ENCODE measurements at regions not wholly inside any gene's neighbourhood (a gene's known extent, or its start where the extent isn't known, plus 50 kb on each side); places are given as distances from the start of the nearest gene placed in this dataset.

GRCh38 chr5:7039074-7039473 lies 325.8 kb downstream of the TENT4A start:
- Mint-ChIP-seq H3K4me1 (no peaks in the 10 kb centered on the region), H3K36me3 (no peaks in the 10 kb centered on the region), H3K9me3 (no peaks in the 10 kb centered on the region), H3K27ac (no peak overlapping the region), H3K27me3 (ENCODE audit: low read depth) (peaks cover 5% of the 10 kb centered on the region; the same call in 1 of the 2 replicates), H3K4me3 (no peak overlapping the region)
- POLR2A ChIA-PET = no interaction called here
- no peak for TF ChIP-seq NFYB (CRISPR knock-in tag; conservative IDR thresholded peaks at IDR 0.05; ENCODE audit: low read depth)
- TF ChIP-seq, protein P1, sequence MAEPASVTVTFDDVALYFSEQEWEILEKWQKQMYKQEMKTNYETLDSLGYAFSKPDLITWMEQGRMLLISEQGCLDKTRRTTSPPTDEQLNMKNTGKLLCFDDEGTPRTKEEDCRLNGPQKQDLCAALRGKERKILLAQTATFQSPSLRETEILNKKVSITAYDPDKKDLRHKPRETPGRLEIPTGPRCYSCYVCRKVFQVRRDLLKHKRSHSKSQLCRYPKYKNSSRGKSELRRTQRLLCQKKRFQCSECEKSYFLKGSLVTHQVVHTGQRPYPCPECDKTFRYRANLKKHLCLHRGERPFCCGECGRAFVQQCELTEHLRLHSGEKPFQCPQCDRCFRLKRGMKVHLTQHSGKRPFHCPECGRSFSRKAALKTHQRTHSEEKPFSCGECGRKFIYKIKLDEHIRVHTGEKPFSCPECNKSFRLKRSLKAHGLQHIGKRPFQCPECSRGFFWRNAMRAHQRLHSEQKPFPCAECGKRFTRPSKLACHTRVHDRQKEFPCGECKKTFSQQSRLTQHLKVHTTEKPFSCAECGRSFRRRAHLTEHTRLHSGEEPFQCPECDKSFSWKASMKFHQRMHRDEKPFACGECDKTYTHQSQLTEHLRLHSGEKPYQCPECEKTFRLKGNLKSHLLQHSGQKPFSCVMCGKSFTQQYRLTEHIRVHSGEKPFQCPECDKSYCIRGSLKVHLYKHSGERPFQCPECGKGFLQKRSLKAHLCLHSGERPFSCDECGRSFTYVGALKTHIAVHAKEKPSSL (CRISPR knock-in tag; conservative IDR thresholded peaks at IDR 0.05) = no peak
- no peak for TF ChIP-seq ATF1 (CRISPR knock-in tag; IDR thresholded peaks at IDR 0.05)
- TF ChIP-seq CBFB (CRISPR knock-in tag; IDR thresholded peaks at IDR 0.05; ENCODE audit: low read depth) = no peak
- TF ChIP-seq FOXP4 (CRISPR knock-in tag; IDR thresholded peaks at IDR 0.05) = no peak
- TF ChIP-seq, protein P2, sequence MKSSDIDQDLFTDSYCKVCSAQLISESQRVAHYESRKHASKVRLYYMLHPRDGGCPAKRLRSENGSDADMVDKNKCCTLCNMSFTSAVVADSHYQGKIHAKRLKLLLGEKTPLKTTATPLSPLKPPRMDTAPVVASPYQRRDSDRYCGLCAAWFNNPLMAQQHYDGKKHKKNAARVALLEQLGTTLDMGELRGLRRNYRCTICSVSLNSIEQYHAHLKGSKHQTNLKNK (CRISPR knock-in tag; IDR thresholded peaks at IDR 0.05) = no peak
- TF ChIP-seq, protein P3, sequence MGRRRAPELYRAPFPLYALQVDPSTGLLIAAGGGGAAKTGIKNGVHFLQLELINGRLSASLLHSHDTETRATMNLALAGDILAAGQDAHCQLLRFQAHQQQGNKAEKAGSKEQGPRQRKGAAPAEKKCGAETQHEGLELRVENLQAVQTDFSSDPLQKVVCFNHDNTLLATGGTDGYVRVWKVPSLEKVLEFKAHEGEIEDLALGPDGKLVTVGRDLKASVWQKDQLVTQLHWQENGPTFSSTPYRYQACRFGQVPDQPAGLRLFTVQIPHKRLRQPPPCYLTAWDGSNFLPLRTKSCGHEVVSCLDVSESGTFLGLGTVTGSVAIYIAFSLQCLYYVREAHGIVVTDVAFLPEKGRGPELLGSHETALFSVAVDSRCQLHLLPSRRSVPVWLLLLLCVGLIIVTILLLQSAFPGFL (CRISPR knock-in tag; IDR thresholded peaks at IDR 0.05; ENCODE audit: borderline replicate concordance) = no peak
- TF ChIP-seq, protein P4, sequence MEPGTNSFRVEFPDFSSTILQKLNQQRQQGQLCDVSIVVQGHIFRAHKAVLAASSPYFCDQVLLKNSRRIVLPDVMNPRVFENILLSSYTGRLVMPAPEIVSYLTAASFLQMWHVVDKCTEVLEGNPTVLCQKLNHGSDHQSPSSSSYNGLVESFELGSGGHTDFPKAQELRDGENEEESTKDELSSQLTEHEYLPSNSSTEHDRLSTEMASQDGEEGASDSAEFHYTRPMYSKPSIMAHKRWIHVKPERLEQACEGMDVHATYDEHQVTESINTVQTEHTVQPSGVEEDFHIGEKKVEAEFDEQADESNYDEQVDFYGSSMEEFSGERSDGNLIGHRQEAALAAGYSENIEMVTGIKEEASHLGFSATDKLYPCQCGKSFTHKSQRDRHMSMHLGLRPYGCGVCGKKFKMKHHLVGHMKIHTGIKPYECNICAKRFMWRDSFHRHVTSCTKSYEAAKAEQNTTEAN (CRISPR knock-in tag; IDR thresholded peaks at IDR 0.05) = no peak
- no peak for TF ChIP-seq GTF2I (CRISPR knock-in tag; conservative IDR thresholded peaks at IDR 0.05)
- DNase-seq (ENCODE audit: low spot score) (no peak), ATAC-seq (no peak)
- CTCF ChIA-PET = no interaction called here

GRCh38 chr5:7040111-7040510 lies 326.9 kb downstream of the TENT4A start:
- H3K27ac Mint-ChIP-seq = no peak overlapping the region
- no peaks in the 10 kb centered on the region for H3K9me3 Mint-ChIP-seq
- no peak overlapping the region for H3K4me3 Mint-ChIP-seq
- CTCF ChIA-PET = interaction anchor here (0.5 kb wide), 1 partner anchor 272 kb away, joined by 3 read pairs; no protein-coding TSS in a partner anchor
- POLR2A ChIA-PET = interaction anchor here (0.6 kb wide), 1 partner anchor 8 kb away, joined by 7 read pairs; no protein-coding TSS in a partner anchor
- H3K36me3 Mint-ChIP-seq = no peaks in the 10 kb centered on the region
- ATAC-seq = no peak
- no peak for DNase-seq (ENCODE audit: low spot score)
- H3K27me3 Mint-ChIP-seq (ENCODE audit: low read depth) = peaks cover 5% of the 10 kb centered on the region; the same call in 1 of the 2 replicates
- TF ChIP-seq USF1 (CRISPR knock-in tag; IDR thresholded peaks at IDR 0.05) = no peak
- TF ChIP-seq, protein P5, sequence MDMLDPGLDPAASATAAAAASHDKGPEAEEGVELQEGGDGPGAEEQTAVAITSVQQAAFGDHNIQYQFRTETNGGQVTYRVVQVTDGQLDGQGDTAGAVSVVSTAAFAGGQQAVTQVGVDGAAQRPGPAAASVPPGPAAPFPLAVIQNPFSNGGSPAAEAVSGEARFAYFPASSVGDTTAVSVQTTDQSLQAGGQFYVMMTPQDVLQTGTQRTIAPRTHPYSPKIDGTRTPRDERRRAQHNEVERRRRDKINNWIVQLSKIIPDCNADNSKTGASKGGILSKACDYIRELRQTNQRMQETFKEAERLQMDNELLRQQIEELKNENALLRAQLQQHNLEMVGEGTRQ (CRISPR knock-in tag; IDR thresholded peaks at IDR 0.05) = no peak
- no peak for TF ChIP-seq GABPB1 (CRISPR knock-in tag; IDR thresholded peaks at IDR 0.05)
- no peak for TF ChIP-seq ZNF317 (CRISPR knock-in tag; IDR thresholded peaks at IDR 0.05; ENCODE audit: borderline replicate concordance, low read depth)
- no peaks in the 10 kb centered on the region for H3K4me1 Mint-ChIP-seq

GRCh38 chr5:7043797-7044196 lies 330.6 kb downstream of the TENT4A start:
- no peak for ATAC-seq
- H3K36me3 Mint-ChIP-seq = no peaks in the 10 kb centered on the region

More at GRCh38 chr5:7043797-7044196, 330.6 kb downstream of the TENT4A start:
- Mint-ChIP-seq H3K27me3 (ENCODE audit: low read depth) (peaks cover 5% of the 10 kb centered on the region; the same call in 1 of the 2 replicates), H3K27ac (no peak overlapping the region), H3K9me3 (no peaks in the 10 kb centered on the region), H3K4me1 (no peaks in the 10 kb centered on the region), H3K4me3 (no peak overlapping the region)
- TF ChIP-seq TP53 (CRISPR knock-in tag; IDR thresholded peaks at IDR 0.05) (no peak), CBFB (CRISPR knock-in tag; IDR thresholded peaks at IDR 0.05; ENCODE audit: low read depth) (no peak), AR (CRISPR knock-in tag; IDR thresholded peaks at IDR 0.05) (no peak)
- ChIA-PET CTCF (no interaction called here), POLR2A (no interaction called here)
- no peak for DNase-seq (ENCODE audit: low spot score)
